Mesendoderm (in vitro differentiated cells): ENCODE measurements at regions not wholly inside any gene's neighbourhood (a gene's known extent, or its start where the extent isn't known, plus 50 kb on each side); places are given as distances from the start of the nearest gene placed in this dataset.

ENCODE experiments used
- DNase-seq: peaks from one replicate; pipeline ENCODE4 v3.0.0; 2013
- H2AK5ac ChIP-seq: 2 replicates; pipeline ENCODE4 v1.6.1; 2013; ENCODE audit warnings: low read length, inconsistent platforms
- H2BK120ac ChIP-seq: 2 replicates; pipeline ENCODE4 v1.6.1; 2013; ENCODE audit warnings: low read depth, mild to moderate bottlenecking, low read length, moderate library complexity, mixed read lengths
- H2BK15ac ChIP-seq: replicated peaks from 2 replicates; pipeline ENCODE4 v1.6.1; 2013; ENCODE audit warnings: low read depth, mild to moderate bottlenecking, moderate library complexity
- H2BK5ac ChIP-seq: 2 replicates; pipeline ENCODE4 v1.6.1; 2013; ENCODE audit warnings: low read length, inconsistent platforms
- H3K18ac ChIP-seq: 2 replicates; pipeline ENCODE4 v1.6.1; 2013; ENCODE audit warnings: mild to moderate bottlenecking, low read length, mixed read lengths
- H3K23ac ChIP-seq: one replicate; pipeline ENCODE4 v1.6.1; 2013; ENCODE audit warnings: low read length
- H3K27ac ChIP-seq: 2 replicates; pipeline ENCODE4 v1.5.1; 2013; ENCODE audit warnings: low read depth, mild to moderate bottlenecking, inconsistent platforms, low read length, moderate library complexity
- H3K27me3 ChIP-seq: 2 replicates; pipeline ENCODE4 v1.6.1; 2013; ENCODE audit warnings: low read length, control low read depth, mild to moderate bottlenecking, inconsistent platforms; ENCODE audit not compliant: insufficient read depth, poor library complexity
- H3K36me3 ChIP-seq: 2 replicates; pipeline ENCODE4 v1.6.1; 2013; ENCODE audit warnings: low read length, inconsistent platforms; ENCODE audit not compliant: control insufficient read depth, insufficient read depth
- H3K4ac ChIP-seq: one replicate; pipeline ENCODE4 v1.6.1; 2013; ENCODE audit warnings: low read depth, mild to moderate bottlenecking, low read length, moderate library complexity
- H3K4me1 ChIP-seq: 2 replicates; pipeline ENCODE4 v1.6.1; 2013; ENCODE audit warnings: low read depth, low read length, inconsistent platforms; ENCODE audit not compliant: control insufficient read depth
- H3K4me2 ChIP-seq: 2 replicates; pipeline ENCODE4 v1.6.1; 2013; ENCODE audit warnings: low read length
- H3K4me3 ChIP-seq: 2 replicates; pipeline ENCODE4 v1.5.1; 2013; ENCODE audit warnings: mild to moderate bottlenecking, low read length
- H3K56ac ChIP-seq: one replicate; pipeline ENCODE4 v1.6.1; 2013; ENCODE audit warnings: low read length
- H3K79me1 ChIP-seq: 2 replicates; pipeline ENCODE4 v1.6.1; 2013; ENCODE audit warnings: low read length, inconsistent platforms
- H3K79me2 ChIP-seq: 2 replicates; pipeline ENCODE4 v1.6.1; 2013; ENCODE audit warnings: mild to moderate bottlenecking, low read length; ENCODE audit not compliant: control insufficient read depth, insufficient read depth
- H3K9ac ChIP-seq: 2 replicates; pipeline ENCODE4 v1.6.1; 2013; ENCODE audit warnings: low read length, inconsistent platforms
- H4K5ac ChIP-seq: one replicate; pipeline ENCODE4 v1.6.1; 2013; ENCODE audit warnings: low read length
- H4K8ac ChIP-seq: one replicate; pipeline ENCODE4 v1.6.1; 2013; ENCODE audit warnings: low read depth, mild to moderate bottlenecking, control low read depth, low read length, moderate library complexity
- WGBS: extraction: QIAGEN DNeasy Blood & Tissue Kit; methylation state at CpG from one replicate; pipeline ENCODE4 v1.1.7; 2013; ENCODE audit warnings: low lambda C conversion rate, missing lambda C conversion rate; ENCODE audit not compliant: insufficient coverage; ENCODE audit errors: extremely low coverage; 5-methylcytosine and 5-hydroxymethylcytosine counted together

DNA sequence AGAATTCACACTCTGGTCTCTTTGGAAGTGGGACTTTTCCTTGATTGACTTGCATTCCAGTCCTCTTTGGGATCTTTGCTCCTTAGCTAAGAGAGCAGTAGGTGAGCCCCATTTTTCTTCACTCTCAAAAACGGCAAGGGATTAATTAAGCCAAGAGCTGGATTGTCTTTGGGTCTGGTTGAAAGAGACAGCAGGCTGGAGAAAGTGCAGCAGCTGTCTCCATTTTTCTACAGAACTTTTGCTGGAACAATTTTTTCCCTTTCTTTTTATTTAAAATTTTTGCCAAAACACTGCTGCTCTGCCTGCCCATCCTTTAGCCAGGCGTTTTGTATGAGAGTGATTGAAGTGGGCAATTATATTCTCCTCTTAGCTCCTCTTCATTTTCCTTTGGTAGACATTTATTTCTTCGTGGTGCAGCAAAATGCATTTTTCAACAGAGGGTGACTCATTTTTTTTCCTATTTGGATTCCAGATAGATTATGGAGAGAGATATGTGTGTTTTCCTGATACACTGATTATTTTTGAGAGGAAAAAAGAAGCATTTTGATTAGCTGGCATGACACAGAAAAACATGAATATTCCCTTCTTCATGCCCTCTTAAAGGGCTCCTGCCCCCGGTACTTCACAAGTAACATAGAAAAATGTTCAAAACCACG, 371.2 kb upstream of the NBEA start:
- Histone ChIP-seq H2BK5ac (no peak overlapping the region), H3K56ac (no peak overlapping the region), H3K4me2 (no peak overlapping the region), H3K18ac (no peak overlapping the region), H4K8ac (no peak overlapping the region), H2BK15ac (no peak overlapping the region), H3K27me3 (no peaks in the 10 kb centered on the region), H2BK120ac (no peak overlapping the region), H3K36me3 (no peaks in the 10 kb centered on the region), H3K23ac (no peak overlapping the region), H2AK5ac (no peak overlapping the region), H3K9ac (no peak overlapping the region), H3K4me3 (no peak overlapping the region), H4K5ac (no peak overlapping the region), H3K79me2 (no peaks in the 10 kb centered on the region), H3K4me1 (no peaks in the 10 kb centered on the region), H3K27ac (no peak overlapping the region), H3K4ac (no peak overlapping the region), H3K79me1 (no peaks in the 10 kb centered on the region)
- no CpG with 5 or more reads among the region's 5 CpGs for WGBS
- DNase-seq: no peak

DNA sequence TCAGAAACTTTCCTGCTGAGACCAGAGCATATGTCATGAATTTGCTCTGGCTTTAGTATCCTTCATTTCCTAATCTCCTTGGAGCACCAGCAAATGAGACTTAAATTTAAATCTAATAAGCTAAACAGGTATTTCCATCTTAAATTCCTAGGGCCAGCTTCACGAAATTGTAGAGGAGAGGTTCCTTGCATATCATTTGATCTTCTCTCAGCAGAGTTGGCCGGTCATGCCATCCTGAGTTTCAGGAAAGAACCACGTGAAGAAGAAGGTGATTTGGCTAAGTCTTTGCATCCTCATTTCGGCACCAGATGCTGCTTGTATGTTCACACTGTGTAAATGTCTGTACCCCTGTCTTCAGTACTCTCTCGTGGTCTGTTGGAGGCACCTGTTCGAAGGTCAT, 370.4 kb upstream of the NBEA start:
- no peak overlapping the region for H3K23ac ChIP-seq
- no peak overlapping the region for H3K56ac ChIP-seq
- H3K4me2 ChIP-seq: no peak overlapping the region
- no peak overlapping the region for H2AK5ac ChIP-seq
- H2BK15ac ChIP-seq: no peak overlapping the region
- H3K27ac ChIP-seq: no peak overlapping the region
- H3K79me1 ChIP-seq: no peaks in the 10 kb centered on the region
- H2BK5ac ChIP-seq: no peak overlapping the region
- H3K4me3 ChIP-seq: no peak overlapping the region
- H3K18ac ChIP-seq: no peak overlapping the region
- no peaks in the 10 kb centered on the region for H3K79me2 ChIP-seq
- no peaks in the 10 kb centered on the region for H3K36me3 ChIP-seq
- H4K5ac ChIP-seq: no peak overlapping the region
- WGBS: no CpG with 5 or more reads among the region's 6 CpGs
- no peaks in the 10 kb centered on the region for H3K27me3 ChIP-seq
- DNase-seq: no peak
- no peak overlapping the region for H3K4ac ChIP-seq
- no peak overlapping the region for H3K9ac ChIP-seq
- no peak overlapping the region for H4K8ac ChIP-seq
- H2BK120ac ChIP-seq: no peak overlapping the region
- no peaks in the 10 kb centered on the region for H3K4me1 ChIP-seq

DNA sequence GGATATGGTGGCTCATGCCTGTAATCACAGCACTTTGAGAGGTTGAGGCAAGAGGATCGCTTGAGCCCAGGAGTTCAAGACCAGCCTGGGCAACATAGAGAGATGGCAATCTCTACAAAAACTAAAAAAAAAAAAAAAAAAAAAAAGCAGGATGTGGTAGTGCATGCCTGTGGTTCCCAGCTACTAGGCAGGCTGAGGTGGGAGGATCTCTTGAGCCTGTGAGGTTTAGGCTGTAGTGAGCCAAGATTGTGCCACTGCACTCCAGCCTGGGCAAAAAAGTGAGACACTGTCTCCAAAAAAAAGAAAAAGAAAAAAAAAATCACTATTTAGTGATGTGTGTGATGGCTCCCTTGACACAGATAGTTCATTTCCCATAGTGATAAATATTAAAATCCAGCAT, 365.0 kb upstream of the NBEA start:
- no peak overlapping the region for H2AK5ac ChIP-seq
- no peak overlapping the region for H3K27ac ChIP-seq

DNA sequence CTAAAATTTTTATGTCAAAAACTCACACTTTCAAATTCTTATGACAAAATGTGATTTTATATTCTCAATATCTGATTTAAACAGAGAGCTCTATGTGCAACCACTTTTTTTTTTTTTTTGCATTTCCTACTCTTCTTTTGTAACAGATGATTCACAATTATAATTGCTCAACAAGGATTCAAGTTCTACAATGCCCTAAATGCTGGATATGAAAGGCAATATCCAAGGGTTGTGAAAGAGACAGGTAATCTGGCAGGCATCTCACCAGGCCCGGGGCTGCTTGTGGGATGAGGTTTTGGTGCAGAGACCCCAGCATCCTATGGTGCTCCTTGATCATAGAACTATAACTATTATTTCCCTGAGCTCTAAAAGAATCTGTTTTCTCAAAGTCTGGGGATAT, 363.6 kb upstream of the NBEA start:
- H2AK5ac ChIP-seq: no peak overlapping the region
- no peak overlapping the region for H2BK15ac ChIP-seq
- H3K79me1 ChIP-seq: no peaks in the 10 kb centered on the region
- H3K23ac ChIP-seq: no peak overlapping the region
- no peak for DNase-seq
- H3K56ac ChIP-seq: no peak overlapping the region
- no peak overlapping the region for H4K8ac ChIP-seq
- H3K18ac ChIP-seq: no peak overlapping the region
- no peaks in the 10 kb centered on the region for H3K79me2 ChIP-seq
- H3K9ac ChIP-seq: no peak overlapping the region
- no CpG with 5 or more reads among the region's 1 CpG for WGBS
- H2BK5ac ChIP-seq: no peak overlapping the region
- H3K4ac ChIP-seq: no peak overlapping the region
- no peak overlapping the region for H2BK120ac ChIP-seq
- H4K5ac ChIP-seq: no peak overlapping the region
- no peaks in the 10 kb centered on the region for H3K27me3 ChIP-seq
- no peaks in the 10 kb centered on the region for H3K36me3 ChIP-seq
- H3K4me1 ChIP-seq: no peaks in the 10 kb centered on the region
- no peak overlapping the region for H3K4me2 ChIP-seq
- no peak overlapping the region for H3K4me3 ChIP-seq
- H3K27ac ChIP-seq: no peak overlapping the region

More for the DNA sequence above, 365.0 kb upstream of the NBEA start:
- no peak for DNase-seq
- no peak overlapping the region for H3K18ac ChIP-seq
- H2BK15ac ChIP-seq: no peak overlapping the region
- H3K23ac ChIP-seq: no peak overlapping the region
- H3K27me3 ChIP-seq: no peaks in the 10 kb centered on the region
- H3K79me2 ChIP-seq: no peaks in the 10 kb centered on the region
- no peak overlapping the region for H3K4me2 ChIP-seq
- no peak overlapping the region for H2BK120ac ChIP-seq
- no peak overlapping the region for H3K56ac ChIP-seq
- no peak overlapping the region for H4K5ac ChIP-seq
- no peaks in the 10 kb centered on the region for H3K4me1 ChIP-seq
- H3K9ac ChIP-seq: no peak overlapping the region
- H4K8ac ChIP-seq: no peak overlapping the region
- H3K4ac ChIP-seq: no peak overlapping the region
- WGBS: no CpG with 5 or more reads among the region's 1 CpG
- H2BK5ac ChIP-seq: no peak overlapping the region
- no peaks in the 10 kb centered on the region for H3K79me1 ChIP-seq
- H3K36me3 ChIP-seq: no peaks in the 10 kb centered on the region
- no peak overlapping the region for H3K4me3 ChIP-seq

DNA sequence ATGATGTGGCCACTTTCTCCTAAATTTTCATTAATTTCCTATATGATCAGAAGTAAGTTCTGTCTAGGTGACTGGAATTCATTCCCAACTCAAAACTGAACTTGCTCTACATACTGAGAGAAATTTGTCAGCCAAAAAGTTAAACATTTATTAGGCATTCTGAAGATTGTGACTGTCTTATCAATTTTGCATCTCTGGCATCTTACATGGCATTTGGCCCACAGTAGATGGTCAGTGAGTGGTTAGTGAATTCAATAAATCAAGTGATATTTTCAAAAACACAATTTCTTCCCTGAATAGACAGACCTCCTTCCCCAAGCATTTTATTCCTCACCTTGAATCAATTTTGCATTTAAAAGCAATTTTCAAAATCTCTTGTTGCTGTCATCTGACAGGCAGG, 363.2 kb upstream of the NBEA start:
- no peaks in the 10 kb centered on the region for H3K79me2 ChIP-seq
- no peak overlapping the region for H3K4ac ChIP-seq
- DNase-seq: no peak
- no peaks in the 10 kb centered on the region for H3K36me3 ChIP-seq
- no peak overlapping the region for H4K8ac ChIP-seq
- no peak overlapping the region for H3K56ac ChIP-seq
- H3K18ac ChIP-seq: no peak overlapping the region
- no peaks in the 10 kb centered on the region for H3K79me1 ChIP-seq
- H3K27ac ChIP-seq: no peak overlapping the region
- H2BK15ac ChIP-seq: no peak overlapping the region
- no peaks in the 10 kb centered on the region for H3K4me1 ChIP-seq
- no peaks in the 10 kb centered on the region for H3K27me3 ChIP-seq
- H2BK5ac ChIP-seq: no peak overlapping the region
- H3K4me3 ChIP-seq: no peak overlapping the region
- no peak overlapping the region for H3K4me2 ChIP-seq
- no peak overlapping the region for H3K23ac ChIP-seq
- H2AK5ac ChIP-seq: no peak overlapping the region
- H3K9ac ChIP-seq: no peak overlapping the region
- H4K5ac ChIP-seq: no peak overlapping the region
- no peak overlapping the region for H2BK120ac ChIP-seq

DNA sequence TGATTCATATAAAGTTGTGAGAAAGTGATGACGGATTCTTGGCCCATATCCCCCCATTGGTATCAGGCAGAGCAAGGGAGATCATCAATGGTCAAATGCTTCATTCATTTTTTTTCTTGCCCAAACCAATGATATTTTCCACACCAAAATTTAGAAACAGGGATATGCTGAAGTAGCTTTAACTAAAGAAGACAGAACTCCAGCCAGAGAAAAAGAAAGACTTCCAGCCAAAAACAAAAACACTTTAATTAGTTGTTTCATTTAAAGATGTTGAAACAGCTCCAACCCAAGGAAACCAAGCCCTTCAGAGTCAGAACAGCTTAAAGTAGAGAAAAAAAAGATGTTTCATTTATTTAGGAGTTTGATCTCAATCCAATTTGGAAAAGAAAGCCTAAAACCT, 358.9 kb upstream of the NBEA start:
- H3K18ac ChIP-seq: no peak overlapping the region
- no peak overlapping the region for H3K4ac ChIP-seq
- no peak overlapping the region for H4K5ac ChIP-seq
- no peaks in the 10 kb centered on the region for H3K27me3 ChIP-seq
- no peak overlapping the region for H2BK120ac ChIP-seq
- no peak overlapping the region for H4K8ac ChIP-seq
- no peaks in the 10 kb centered on the region for H3K79me1 ChIP-seq
- H3K27ac ChIP-seq: no peak overlapping the region
- no peak for DNase-seq
- no peak overlapping the region for H2BK15ac ChIP-seq
- H2BK5ac ChIP-seq: no peak overlapping the region
- no peaks in the 10 kb centered on the region for H3K36me3 ChIP-seq
- H3K4me1 ChIP-seq: no peaks in the 10 kb centered on the region
- H3K4me3 ChIP-seq: no peak overlapping the region
- H3K79me2 ChIP-seq: no peaks in the 10 kb centered on the region
- H2AK5ac ChIP-seq: no peak overlapping the region
- no peak overlapping the region for H3K4me2 ChIP-seq
- no peak overlapping the region for H3K56ac ChIP-seq
- H3K9ac ChIP-seq: no peak overlapping the region
- no CpG with 5 or more reads among the region's 1 CpG for WGBS
- no peak overlapping the region for H3K23ac ChIP-seq
